ENCODE measurements at regions not wholly inside any gene's neighbourhood (a gene's known extent, or its start where the extent isn't known, plus 50 kb on each side); places are given as distances from the start of the nearest gene placed in this dataset.

- H3K9ac ChIP-seq (ENCODE audit: insufficient read depth, low read depth, low read length), result no peak overlapping the region
- peaks cover 9% of the 10 kb centered on the region; the same call in 1 of the 2 replicates for H3K4me1 ChIP-seq (ENCODE audit: insufficient read depth, low read length)
- intact Hi-C loops (cut with micrococcal nuclease; ENCODE audit: unreplicated experiment), result no loop called here
- FAIRE-seq (no peak), DNase-seq (ENCODE audit: low spot score) (no peak), ATAC-seq (no peak)
- H2AFZ ChIP-seq (ENCODE audit: low read length), result no peak overlapping the region
- 0 out of 2 replicates have a peak, but pooled peaks cover under 1% of the 10 kb centered on the region for H3K9me3 ChIP-seq (ENCODE audit: low read length)
- H3K4me2 ChIP-seq (ENCODE audit: low read depth, low read length), result no peak overlapping the region
- in situ Hi-C loops (cut with HindIII; ENCODE audit: extremely low pct_ligation_motif_present, low pct_unique_long_range_greater_than_20kb), result no loop called here
- no peaks in the 10 kb centered on the region for H4K20me1 ChIP-seq (ENCODE audit: insufficient read depth, low read length)
- H3K36me3 ChIP-seq (replicated peaks in 1 of 2; ENCODE audit: control insufficient read depth in 1 of 2, insufficient read depth in 2 of 2, low read length in 2 of 2), result no peaks in the 10 kb centered on the region
- H3K27ac ChIP-seq (ENCODE audit: extremely low read length, insufficient read depth, low read length), result no peak overlapping the region
- WGBS (ENCODE audit: low lambda C conversion rate), result 24% methylated on average over 10 of the region's 10 CpGs
- CTCF ChIA-PET (ENCODE audit: low intra/inter-chr PET ratio, low total read pairs), result no interaction called here
- BruUV-seq (replicated peaks), result no TSS peak
- no peak overlapping the region for H3K4me3 ChIP-seq (replicated peaks in 1 of 3; ENCODE audit: insufficient read depth in 1 of 3, low read depth in 2 of 3, low read length in 3 of 3)
- no peak for TF ChIP-seq CC2D1A (CRISPR knock-in tag; IDR thresholded peaks at IDR 0.05)
- TF ChIP-seq ZNF496 (CRISPR knock-in tag; IDR thresholded peaks at IDR 0.05; ENCODE audit: insufficient replicate concordance), result no peak
- no peak for TF ChIP-seq KLF15 (CRISPR knock-in tag; IDR thresholded peaks at IDR 0.05; ENCODE audit: borderline replicate concordance)
- TF ChIP-seq NPAS2 (CRISPR knock-in tag; IDR thresholded peaks at IDR 0.05; ENCODE audit: borderline replicate concordance), result no peak
- no peak for TF ChIP-seq ZNF572 (CRISPR knock-in tag; IDR thresholded peaks at IDR 0.05)
- TF ChIP-seq TOPORS (CRISPR knock-in tag; IDR thresholded peaks at IDR 0.05), result no peak
- TF ChIP-seq ZNF460 (CRISPR knock-in tag; IDR thresholded peaks at IDR 0.05; ENCODE audit: borderline replicate concordance), result no peak
- no peak for TF ChIP-seq ZMYM3 (CRISPR knock-in tag; IDR thresholded peaks at IDR 0.05)
- no peak for TF ChIP-seq MIER3 (CRISPR knock-in tag; IDR thresholded peaks at IDR 0.05; ENCODE audit: borderline replicate concordance)
- TF ChIP-seq ZNF841 (CRISPR knock-in tag; IDR thresholded peaks at IDR 0.05; ENCODE audit: borderline replicate concordance), result no peak
- H3K79me2 ChIP-seq (ENCODE audit: insufficient read depth, low read length), result no peaks in the 10 kb centered on the region
- H3K27me3 ChIP-seq (ENCODE audit: control insufficient read depth in 1 of 2, insufficient read depth in 2 of 2, low read length in 2 of 2), result peaks cover 0 to 7% of the 10 kb centered on the region in 2 experiments; a peak in 2 of 5 replicates
- POLR2A ChIA-PET, result no interaction called here
Measured at GRCh38 chr16:65521633-65522328, 399.9 kb upstream of the CDH11 start.
